ENCODE measurements at regions not wholly inside any gene's neighbourhood (a gene's known extent, or its start where the extent isn't known, plus 50 kb on each side); places are given as distances from the start of the nearest gene placed in this dataset.

- H4K20me1 ChIP-seq (ENCODE audit: low read depth, low read length): no peaks in the 10 kb centered on the region
- no peaks in the 10 kb centered on the region for H3K9me3 ChIP-seq (ENCODE audit: insufficient read depth, low read length)
- H2AFZ ChIP-seq (ENCODE audit: low read depth, low read length, severe bottlenecking): no peak overlapping the region
- H3K4me3 ChIP-seq (ENCODE audit: insufficient read depth, low read length, poor library complexity, severe bottlenecking): no peak overlapping the region
- no peaks in the 10 kb centered on the region for H3K79me2 ChIP-seq (ENCODE audit: insufficient read depth, low read length)
- H3K36me3 ChIP-seq (ENCODE audit: low read length): no peaks in the 10 kb centered on the region
- no peaks in the 10 kb centered on the region for H3K9me2 ChIP-seq (replicated peaks; ENCODE audit: insufficient read depth, low read length)
- TF ChIP-seq EZH2phosphoT487 (conservative IDR thresholded peaks at IDR 0.05; ENCODE audit: low read length): no peak
- no peak for TF ChIP-seq CTCF (IDR thresholded peaks at IDR 0.05; ENCODE audit: insufficient read depth, low read length, poor library complexity, severe bottlenecking)
- H3K27ac ChIP-seq (ENCODE audit: low read depth, low read length): no peak overlapping the region
- no peaks in the 10 kb centered on the region for H3F3A ChIP-seq (ENCODE audit: insufficient read depth)
- H3K4me2 ChIP-seq (ENCODE audit: low read depth, low read length, poor library complexity, severe bottlenecking): no peak overlapping the region
- H3K9ac ChIP-seq (ENCODE audit: low read length): no peak overlapping the region
- H3K27me3 ChIP-seq (ENCODE audit: low read length): no peaks in the 10 kb centered on the region
Observed at GRCh38 chr4:101527188-101527587, 179.9 kb upstream of the PPP3CA start.

GRCh38 chr4:101515566-101515965, 168.2 kb upstream of the PPP3CA start:
- no peaks in the 10 kb centered on the region for H3F3A ChIP-seq (ENCODE audit: insufficient read depth)
- H3K4me3 ChIP-seq (ENCODE audit: insufficient read depth, low read length, poor library complexity, severe bottlenecking): no peak overlapping the region
- TF ChIP-seq CTCF (IDR thresholded peaks at IDR 0.05; ENCODE audit: insufficient read depth, low read length, poor library complexity, severe bottlenecking): no peak
- TF ChIP-seq EZH2phosphoT487 (conservative IDR thresholded peaks at IDR 0.05; ENCODE audit: low read length): no peak
- no peak overlapping the region for H3K9ac ChIP-seq (ENCODE audit: low read length)
- no peak overlapping the region for H3K4me2 ChIP-seq (ENCODE audit: low read depth, low read length, poor library complexity, severe bottlenecking)
- H3K36me3 ChIP-seq (ENCODE audit: low read length): no peaks in the 10 kb centered on the region
- H4K20me1 ChIP-seq (ENCODE audit: low read depth, low read length): no peaks in the 10 kb centered on the region
- no peaks in the 10 kb centered on the region for H3K79me2 ChIP-seq (ENCODE audit: insufficient read depth, low read length)
- no peaks in the 10 kb centered on the region for H3K27me3 ChIP-seq (ENCODE audit: low read length)
- H3K9me2 ChIP-seq (replicated peaks; ENCODE audit: insufficient read depth, low read length): no peaks in the 10 kb centered on the region
- H3K27ac ChIP-seq (ENCODE audit: low read depth, low read length): no peak overlapping the region
- no peak overlapping the region for H2AFZ ChIP-seq (ENCODE audit: low read depth, low read length, severe bottlenecking)
- no peaks in the 10 kb centered on the region for H3K9me3 ChIP-seq (ENCODE audit: insufficient read depth, low read length)

- no peak overlapping the region for H3K9ac ChIP-seq (ENCODE audit: low read length)
- H3K9me2 ChIP-seq (replicated peaks; ENCODE audit: insufficient read depth, low read length): no peaks in the 10 kb centered on the region
- H3K4me3 ChIP-seq (ENCODE audit: insufficient read depth, low read length, poor library complexity, severe bottlenecking): no peak overlapping the region
- H4K20me1 ChIP-seq (ENCODE audit: low read depth, low read length): no peaks in the 10 kb centered on the region
- no peaks in the 10 kb centered on the region for H3K9me3 ChIP-seq (ENCODE audit: insufficient read depth, low read length)
- no peaks in the 10 kb centered on the region for H3K79me2 ChIP-seq (ENCODE audit: insufficient read depth, low read length)
- no peaks in the 10 kb centered on the region for H3K36me3 ChIP-seq (ENCODE audit: low read length)
- no peak overlapping the region for H3K27ac ChIP-seq (ENCODE audit: low read depth, low read length)
- TF ChIP-seq CTCF (IDR thresholded peaks at IDR 0.05; ENCODE audit: insufficient read depth, low read length, poor library complexity, severe bottlenecking): no peak
- TF ChIP-seq EZH2phosphoT487 (conservative IDR thresholded peaks at IDR 0.05; ENCODE audit: low read length): no peak
- H3F3A ChIP-seq (ENCODE audit: insufficient read depth): no peaks in the 10 kb centered on the region
- no peak overlapping the region for H3K4me2 ChIP-seq (ENCODE audit: low read depth, low read length, poor library complexity, severe bottlenecking)
- H3K27me3 ChIP-seq (ENCODE audit: low read length): no peaks in the 10 kb centered on the region
- no peak overlapping the region for H2AFZ ChIP-seq (ENCODE audit: low read depth, low read length, severe bottlenecking)
Observed at GRCh38 chr4:101515099-101515498, 167.8 kb upstream of the PPP3CA start.
